ENCODE measurements at regions not wholly inside any gene's neighbourhood (a gene's known extent, or its start where the extent isn't known, plus 50 kb on each side); places are given as distances from the start of the nearest gene placed in this dataset.

DNA sequence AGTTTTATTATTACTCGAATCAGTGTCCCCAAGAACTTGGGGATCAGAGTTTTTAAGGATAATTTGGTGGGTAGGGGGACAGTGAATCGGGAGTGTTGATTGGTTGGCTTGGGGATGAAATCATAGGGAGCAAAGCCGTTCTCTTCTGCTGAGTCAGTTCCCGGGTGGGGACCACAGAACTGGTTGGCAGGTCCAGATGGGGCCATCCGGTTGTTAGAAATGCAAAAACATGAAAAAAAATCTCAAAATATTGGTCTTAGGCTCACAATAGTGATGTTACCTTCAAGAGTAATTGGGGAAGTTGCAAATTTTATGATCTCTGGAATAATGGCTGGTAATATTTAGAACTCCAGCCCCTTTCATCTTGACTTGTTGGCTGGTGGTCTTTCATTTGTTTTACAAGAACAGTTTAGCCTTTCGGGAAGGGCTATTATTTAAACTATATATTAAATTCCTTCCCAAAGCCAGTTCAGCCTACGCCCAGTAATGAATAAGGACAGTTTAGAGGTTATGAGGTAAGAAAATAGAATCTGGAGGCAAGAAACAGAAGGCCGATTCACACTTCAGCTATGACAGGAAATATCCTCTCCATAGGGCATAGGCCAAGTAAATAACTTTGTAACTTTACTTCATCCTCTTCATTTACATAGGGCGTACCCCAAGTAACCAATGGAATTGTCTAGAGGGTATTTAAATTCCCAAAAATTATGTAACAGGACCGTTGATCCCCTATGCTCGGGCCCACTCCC is 164.1 kb upstream of the STS start:
- no peak overlapping the region for H3K4me3 Mint-ChIP-seq
- H3K4me1 Mint-ChIP-seq: no peaks in the 10 kb centered on the region
- Histone ChIP-seq H3K27me3 (replicated peaks in 1 of 4; ENCODE audit: control extremely low read depth in 1 of 4, control insufficient read depth in 3 of 4, insufficient read depth in 4 of 4, low read length in 3 of 4) (no peaks in the 10 kb centered on the region), H3K4me3 (ENCODE audit: control extremely low read depth in 1 of 5, extremely low read depth in 1 of 5, insufficient read depth in 1 of 5, low read depth in 2 of 5, low read length in 4 of 5) (no peak overlapping the region), H3K4me2 (replicated peaks; ENCODE audit: low read depth, low read length, poor library complexity, severe bottlenecking) (no peak overlapping the region), H3K9ac (ENCODE audit: low read length) (no peak overlapping the region), H3K27ac (ENCODE audit: low read length in 2 of 2) (no peak overlapping the region), H3K9me3 (ENCODE audit: control extremely low read depth in 1 of 3, control insufficient read depth in 2 of 3, insufficient read depth in 1 of 3, low read length in 2 of 3) (no peaks in the 10 kb centered on the region), H2AFZ (ENCODE audit: insufficient read depth, low read depth, low read length, poor library complexity, severe bottlenecking) (no peak overlapping the region), H3K4me1 (ENCODE audit: control insufficient read depth in 2 of 2, insufficient read depth in 2 of 2, low read length in 2 of 2) (no peaks in the 10 kb centered on the region), H4K20me1 (ENCODE audit: control insufficient read depth, insufficient read depth, low read length, poor library complexity, severe bottlenecking) (no peaks in the 10 kb centered on the region), H3K79me2 (ENCODE audit: control insufficient read depth, insufficient read depth, low read length) (no peaks in the 10 kb centered on the region), H3K36me3 (replicated peaks in 1 of 2; ENCODE audit: control extremely low read depth in 1 of 2, control insufficient read depth in 1 of 2, extremely low read depth in 1 of 2, insufficient read depth in 2 of 2, low read length in 1 of 2) (no peaks in the 10 kb centered on the region)
- H3K9me3 Mint-ChIP-seq (ENCODE audit: insufficient read depth): no peaks in the 10 kb centered on the region
- CTCF ChIA-PET: no interaction called here
- 82% methylated on average over 2 of the region's 11 CpGs for WGBS (ENCODE audit: insufficient coverage)
- POLR2A ChIA-PET: no interaction called here
- no peak for ATAC-seq (ENCODE audit: low read depth)
- intact Hi-C loops (cut with micrococcal nuclease): no loop called here
- H3K27ac Mint-ChIP-seq: no peak overlapping the region
- H3K27me3 Mint-ChIP-seq: no peaks in the 10 kb centered on the region
- TF ChIP-seq EZH2 (IDR thresholded peaks at IDR 0.05; ENCODE audit: borderline replicate concordance, insufficient read depth, low read depth, low read length, poor library complexity, severe bottlenecking): no peak
- TF ChIP-seq, protein P1, sequence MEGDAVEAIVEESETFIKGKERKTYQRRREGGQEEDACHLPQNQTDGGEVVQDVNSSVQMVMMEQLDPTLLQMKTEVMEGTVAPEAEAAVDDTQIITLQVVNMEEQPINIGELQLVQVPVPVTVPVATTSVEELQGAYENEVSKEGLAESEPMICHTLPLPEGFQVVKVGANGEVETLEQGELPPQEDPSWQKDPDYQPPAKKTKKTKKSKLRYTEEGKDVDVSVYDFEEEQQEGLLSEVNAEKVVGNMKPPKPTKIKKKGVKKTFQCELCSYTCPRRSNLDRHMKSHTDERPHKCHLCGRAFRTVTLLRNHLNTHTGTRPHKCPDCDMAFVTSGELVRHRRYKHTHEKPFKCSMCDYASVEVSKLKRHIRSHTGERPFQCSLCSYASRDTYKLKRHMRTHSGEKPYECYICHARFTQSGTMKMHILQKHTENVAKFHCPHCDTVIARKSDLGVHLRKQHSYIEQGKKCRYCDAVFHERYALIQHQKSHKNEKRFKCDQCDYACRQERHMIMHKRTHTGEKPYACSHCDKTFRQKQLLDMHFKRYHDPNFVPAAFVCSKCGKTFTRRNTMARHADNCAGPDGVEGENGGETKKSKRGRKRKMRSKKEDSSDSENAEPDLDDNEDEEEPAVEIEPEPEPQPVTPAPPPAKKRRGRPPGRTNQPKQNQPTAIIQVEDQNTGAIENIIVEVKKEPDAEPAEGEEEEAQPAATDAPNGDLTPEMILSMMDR (IDR thresholded peaks at IDR 0.05): no peak
- no peak for DNase-seq

DNA sequence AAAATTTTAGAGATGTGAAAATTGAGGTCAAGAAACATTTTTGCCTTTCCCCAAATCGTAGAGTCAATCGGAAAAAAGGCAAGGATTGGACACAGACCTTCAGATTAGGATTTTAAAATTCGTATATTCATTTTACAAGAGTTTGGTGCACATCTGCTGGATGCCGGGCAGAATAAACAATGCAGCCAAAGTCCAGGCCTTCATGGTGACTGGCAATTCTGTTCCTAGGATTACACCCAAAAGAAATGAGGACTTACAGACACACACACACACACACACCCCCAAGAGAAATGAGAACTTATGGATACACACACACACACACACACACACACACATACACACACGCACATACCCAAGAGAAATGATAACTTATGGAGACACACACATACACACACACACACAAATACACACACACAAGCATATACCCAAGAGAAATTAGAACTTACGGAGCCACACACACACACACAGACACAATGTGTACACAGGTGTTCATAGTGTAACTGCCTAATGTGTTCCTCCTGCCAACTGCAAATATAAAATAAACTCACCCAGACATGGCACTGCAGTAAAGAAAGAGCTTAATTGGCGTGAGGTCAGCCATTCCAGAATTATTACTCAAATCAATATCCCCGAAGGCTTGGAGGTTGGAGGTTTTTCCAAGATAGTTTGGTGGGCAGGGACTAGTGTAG is 165.7 kb upstream of the STS start:
- H3K9me3 Mint-ChIP-seq (ENCODE audit: insufficient read depth): no peaks in the 10 kb centered on the region
- Histone ChIP-seq H3K27me3 (replicated peaks in 1 of 4; ENCODE audit: control extremely low read depth in 1 of 4, control insufficient read depth in 3 of 4, insufficient read depth in 4 of 4, low read length in 3 of 4) (no peaks in the 10 kb centered on the region), H3K79me2 (ENCODE audit: control insufficient read depth, insufficient read depth, low read length) (no peaks in the 10 kb centered on the region), H3K4me2 (replicated peaks; ENCODE audit: low read depth, low read length, poor library complexity, severe bottlenecking) (no peak overlapping the region), H3K27ac (ENCODE audit: low read length in 2 of 2) (no peak overlapping the region), H3K9ac (ENCODE audit: low read length) (no peak overlapping the region), H4K20me1 (ENCODE audit: control insufficient read depth, insufficient read depth, low read length, poor library complexity, severe bottlenecking) (no peaks in the 10 kb centered on the region), H2AFZ (ENCODE audit: insufficient read depth, low read depth, low read length, poor library complexity, severe bottlenecking) (no peak overlapping the region), H3K9me3 (ENCODE audit: control extremely low read depth in 1 of 3, control insufficient read depth in 2 of 3, insufficient read depth in 1 of 3, low read length in 2 of 3) (no peaks in the 10 kb centered on the region), H3K4me3 (ENCODE audit: control extremely low read depth in 1 of 5, extremely low read depth in 1 of 5, insufficient read depth in 1 of 5, low read depth in 2 of 5, low read length in 4 of 5) (no peak overlapping the region), H3K4me1 (ENCODE audit: control insufficient read depth in 2 of 2, insufficient read depth in 2 of 2, low read length in 2 of 2) (no peaks in the 10 kb centered on the region), H3K36me3 (replicated peaks in 1 of 2; ENCODE audit: control extremely low read depth in 1 of 2, control insufficient read depth in 1 of 2, extremely low read depth in 1 of 2, insufficient read depth in 2 of 2, low read length in 1 of 2) (no peaks in the 10 kb centered on the region)
- CTCF ChIA-PET: no interaction called here
- POLR2A ChIA-PET: no interaction called here
- H3K4me1 Mint-ChIP-seq: no peaks in the 10 kb centered on the region
- intact Hi-C loops (cut with micrococcal nuclease): no loop called here
- H3K4me3 Mint-ChIP-seq: no peak overlapping the region
- WGBS (ENCODE audit: insufficient coverage): 96% methylated on average over 4 of the region's 8 CpGs
- ATAC-seq (ENCODE audit: low read depth) (no peak), DNase-seq (no peak)
- TF ChIP-seq EZH2 (IDR thresholded peaks at IDR 0.05; ENCODE audit: borderline replicate concordance, insufficient read depth, low read depth, low read length, poor library complexity, severe bottlenecking): no peak
- TF ChIP-seq, protein P1 (IDR thresholded peaks at IDR 0.05): no peak
- H3K27ac Mint-ChIP-seq: no peak overlapping the region
- H3K27me3 Mint-ChIP-seq: no peaks in the 10 kb centered on the region

Data from B cell (primary cell).